H1 (cell line): ENCODE measurements at regions not wholly inside any gene's neighbourhood (a gene's known extent, or its start where the extent isn't known, plus 50 kb on each side); places are given as distances from the start of the nearest gene placed in this dataset.

Experiments used
- CTCF ChIA-PET: fragments of 300-600 bp; sonication (Branson Sonifier 250); formaldehyde crosslinking; loops from one replicate; lab custom pipeline; 2021; ENCODE audit not compliant: partially characterized antibody; lab: Charles Lee
- POLR2A ChIA-PET: fragments of 300-600 bp; sonication (Branson Sonifier 250); formaldehyde crosslinking; loops from one replicate; lab custom pipeline; 2021; ENCODE audit warnings: inconsistent platforms; ENCODE audit not compliant: partially characterized antibody; lab: Charles Lee
- DNase-seq, 2 experiments: peaks; one replicate each; pipeline versions ENCODE4 v3.0.0 to v3.0.0-alpha.2; 2010 to 2022; ENCODE audit warnings: low spot score in 2 of 2, low read depth in 1 of 2, mixed read lengths in 1 of 2
- FAIRE-seq: peaks from 2 replicates; lab custom pipeline; 2011; peaks lifted over from hg19 to GRCh38; lab: Jason Lieb, UNC
- H2AFZ ChIP-seq: 2 replicates; pipeline ENCODE4 v1.8.1; 2012; ENCODE audit warnings: low read length, inconsistent platforms
- H2AK5ac ChIP-seq: 2 replicates; pipeline ENCODE4 v1.6.1; 2013; ENCODE audit warnings: low read depth, low read length
- H2BK120ac ChIP-seq: replicated peaks from 2 replicates; pipeline ENCODE3; 2013; ENCODE audit warnings: low read depth, low read length, inconsistent platforms
- H2BK12ac ChIP-seq: 2 replicates; pipeline ENCODE4 v1.6.1; 2013; ENCODE audit warnings: low read depth, low read length
- H2BK15ac ChIP-seq: 2 replicates; pipeline ENCODE4 v1.6.1; 2013; ENCODE audit warnings: low read length
- H2BK20ac ChIP-seq: 2 replicates; pipeline ENCODE4 v1.6.1; 2013; ENCODE audit warnings: low read length
- H2BK5ac ChIP-seq: 2 replicates; pipeline ENCODE4 v1.6.1; 2013; ENCODE audit warnings: low read depth, low read length
- H3K14ac ChIP-seq: 2 replicates; pipeline ENCODE4 v1.6.1; 2013; ENCODE audit warnings: inconsistent platforms; ENCODE audit not compliant: insufficient read length
- H3K18ac ChIP-seq: 2 replicates; pipeline ENCODE4 v1.6.1; 2013; ENCODE audit warnings: low read length; ENCODE audit errors: extremely low read depth
- H3K23ac ChIP-seq: 2 replicates; pipeline ENCODE4 v1.6.1; 2013; ENCODE audit warnings: inconsistent platforms; ENCODE audit not compliant: insufficient read length
- H3K23me2 ChIP-seq: 2 replicates; pipeline ENCODE4 v1.6.1; 2013; ENCODE audit warnings: low read depth, low read length
- H3K27ac ChIP-seq: 2 replicates; pipeline ENCODE4 v1.6.1; 2011; ENCODE audit warnings: low read depth, low read length, inconsistent platforms
- H3K27me3 ChIP-seq, 4 experiments: replicated peaks in 1 of 4; 1 replicate in 1 of 4; 2 replicates in 3 of 4; pipeline versions ENCODE4 v1.6.1 to v1.8.1; 2011 to 2013; ENCODE audit warnings: low read length in 3 of 4, mild to moderate bottlenecking in 3 of 4, inconsistent platforms in 2 of 4, mixed read lengths in 2 of 4, moderate library complexity in 1 of 4; ENCODE audit not compliant: control insufficient read depth in 3 of 4, insufficient read depth in 3 of 4; ENCODE audit errors: extremely low read depth in 1 of 4
- H3K36me3 ChIP-seq, 4 experiments: 2 replicates each; pipeline versions ENCODE4 v1.6.1 to v1.8.1; 2011 to 2013; ENCODE audit warnings: mild to moderate bottlenecking in 4 of 4, low read length in 3 of 4, moderate library complexity in 2 of 4, control low read depth in 1 of 4, inconsistent platforms in 1 of 4; ENCODE audit not compliant: insufficient read depth in 4 of 4, control insufficient read depth in 2 of 4
- H3K4ac ChIP-seq: replicated peaks from 2 replicates; pipeline ENCODE3; 2013; ENCODE audit warnings: low read length, low read depth, mixed read lengths, inconsistent platforms; ENCODE audit not compliant: insufficient read length
- H3K4me1 ChIP-seq, 4 experiments: replicated peaks in 1 of 4; 1 replicate in 1 of 4; 2 replicates in 3 of 4; pipeline versions ENCODE4 v1.6.1 to v1.8.1; 2011 to 2013; ENCODE audit warnings: low read length in 3 of 4, inconsistent platforms in 2 of 4, mixed read lengths in 1 of 4; ENCODE audit not compliant: insufficient read depth in 4 of 4, control insufficient read depth in 3 of 4
- H3K4me2 ChIP-seq, 2 experiments: 2 replicates each; pipeline versions ENCODE4 v1.6.1 to v1.8.1; 2011 to 2013; ENCODE audit warnings: low read depth in 2 of 2, low read length in 2 of 2, control low read depth in 1 of 2, inconsistent platforms in 1 of 2, mild to moderate bottlenecking in 1 of 2; ENCODE audit not compliant: insufficient read depth in 1 of 2
- H3K4me3 ChIP-seq, 4 experiments: fragments of 200-600, 300-600 bp in 1 of 4; sonication (generic), shearing (Covaris generic), sonication (Bioruptor Twin) in 1 of 4; 2 replicates each; pipeline versions ENCODE4 v1.5.1 to v1.8.1; 2011 to 2016; ENCODE audit warnings: low read length in 4 of 4, low read depth in 3 of 4, control low read depth in 2 of 4, inconsistent platforms in 2 of 4, mild to moderate bottlenecking in 2 of 4, mixed read lengths in 1 of 4, moderate library complexity in 1 of 4; ENCODE audit not compliant: insufficient read depth in 2 of 4; ENCODE audit errors: extremely low read depth in 1 of 4
- H3K56ac ChIP-seq: replicated peaks from 2 replicates; pipeline ENCODE3; 2013; ENCODE audit warnings: low read depth, mild to moderate bottlenecking, mixed read lengths, low read length, inconsistent platforms; ENCODE audit not compliant: insufficient read length
- H3K79me1 ChIP-seq: 2 replicates; pipeline ENCODE4 v1.6.1; 2013; ENCODE audit warnings: low read depth, low read length, control low read depth
- H3K79me2 ChIP-seq, 2 experiments: 2 replicates each; pipeline versions ENCODE4 v1.6.1 to v1.8.1; 2012 to 2013; ENCODE audit warnings: low read length in 2 of 2, mild to moderate bottlenecking in 2 of 2, inconsistent platforms in 1 of 2; ENCODE audit not compliant: insufficient read depth in 2 of 2, control insufficient read depth in 1 of 2
- H3K9ac ChIP-seq, 4 experiments: replicated peaks in 1 of 4; 1 replicate in 1 of 4; 2 replicates in 3 of 4; pipeline versions ENCODE4 v1.6.1 to v1.8.1; 2011 to 2013; ENCODE audit warnings: low read depth in 3 of 4, low read length in 3 of 4, control low read depth in 2 of 4, mild to moderate bottlenecking in 2 of 4, moderate library complexity in 2 of 4, inconsistent platforms in 1 of 4; ENCODE audit errors: extremely low read depth in 1 of 4
- H3K9me3 ChIP-seq, 2 experiments: 2 replicates each; pipeline versions ENCODE4 v1.6.1 to v1.8.1; 2012 to 2013; ENCODE audit warnings: mild to moderate bottlenecking in 2 of 2, moderate library complexity in 2 of 2, control low read depth in 1 of 2, inconsistent platforms in 1 of 2, low read depth in 1 of 2, low read length in 1 of 2, mixed read lengths in 1 of 2; ENCODE audit not compliant: insufficient read depth in 2 of 2
- H4K20me1 ChIP-seq, 2 experiments: replicated peaks in 1 of 2; 2 replicates each; pipeline versions ENCODE3 to v1.8.1; 2011 to 2013; ENCODE audit warnings: inconsistent platforms in 2 of 2, low read length in 2 of 2, mild to moderate bottlenecking in 1 of 2; ENCODE audit not compliant: insufficient read depth in 2 of 2, control insufficient read depth in 1 of 2
- H4K5ac ChIP-seq: 2 replicates; pipeline ENCODE4 v1.6.1; 2013; ENCODE audit warnings: low read length, low read depth, mixed read lengths, inconsistent platforms; ENCODE audit not compliant: insufficient read length
- H4K8ac ChIP-seq: 2 replicates; pipeline ENCODE4 v1.8.0; 2013; ENCODE audit warnings: mild to moderate bottlenecking, moderate library complexity, low read length, inconsistent platforms; ENCODE audit not compliant: insufficient read depth; ENCODE audit errors: extremely low read depth
- H4K91ac ChIP-seq: replicated peaks from 2 replicates; pipeline ENCODE3; 2013; ENCODE audit warnings: low read length, mixed read lengths, inconsistent platforms; ENCODE audit not compliant: insufficient read length
- CBX5 ChIP-seq: fragments of 300-800, 300-1000 bp; sonication (generic); IDR thresholded peaks from 2 replicates; pipeline ENCODE4 v1.7.1; 2016; ENCODE audit warnings: antibody characterized with exemption, low read length, low read depth
- CTBP2 ChIP-seq: IDR thresholded peaks from 2 replicates; pipeline ENCODE4 v1.7.0; 2011; ENCODE audit warnings: borderline replicate concordance, mild to moderate bottlenecking, moderate library complexity, mixed read lengths, low read length; ENCODE audit not compliant: insufficient read depth, insufficient read length
- HDAC2 ChIP-seq, 2 experiments: fragments of 300-600 bp in 1 of 2; sonication (generic) in 1 of 2; IDR thresholded peaks; 2 replicates each; pipeline ENCODE4 v1.6.1; 2011 to 2012; ENCODE audit warnings: low read depth in 2 of 2, low read length in 2 of 2, mild to moderate bottlenecking in 2 of 2, moderate library complexity in 2 of 2, borderline replicate concordance in 1 of 2, inconsistent platforms in 1 of 2
- KDM1A ChIP-seq: fragments of 200-600, 300-600 bp; sonication (generic); IDR thresholded peaks from 2 replicates; pipeline ENCODE4 v1.7.1; 2016; ENCODE audit warnings: mild to moderate bottlenecking, low read length, borderline replicate concordance
- POU5F1 ChIP-seq: IDR thresholded peaks from 2 replicates; pipeline ENCODE4 v1.6.1; 2011; ENCODE audit warnings: low read depth, mild to moderate bottlenecking, low read length, moderate library complexity
- RFX5 ChIP-seq: IDR thresholded peaks from 2 replicates; pipeline ENCODE4 v1.6.1; 2011; ENCODE audit warnings: low read depth, low read length, improper control_type of control experiment, borderline replicate concordance
- SIRT6 ChIP-seq: IDR thresholded peaks from one replicate; pipeline ENCODE4 v1.7.1; 2012; ENCODE audit warnings: low read length, inconsistent platforms
- SIX5 ChIP-seq: IDR thresholded peaks from 2 replicates; pipeline ENCODE4 v1.6.1; 2011; ENCODE audit warnings: mild to moderate bottlenecking, low read depth, low read length
- SP4 ChIP-seq: IDR thresholded peaks from 2 replicates; pipeline ENCODE4 v1.6.1; 2012; ENCODE audit warnings: low read length, inconsistent platforms
- SRF ChIP-seq: IDR thresholded peaks from 2 replicates; pipeline ENCODE4 v1.6.1; 2011; ENCODE audit warnings: mild to moderate bottlenecking, low read depth, low read length, moderate library complexity
- TEAD4 ChIP-seq: IDR thresholded peaks from 2 replicates; pipeline ENCODE4 v1.6.1; 2012; ENCODE audit warnings: low read depth, low read length, inconsistent platforms, mixed read lengths
- WGBS, 2 experiments: shearing (Covaris generic) in 1 of 2; methylation state at CpG; one replicate each; pipeline versions ENCODE4 v1.1.6 to v1.1.7; 2013 to 2015; ENCODE audit warnings: low lambda C conversion rate in 2 of 2, mixed read lengths in 2 of 2, inconsistent platforms in 1 of 2, low coverage in 1 of 2, missing lambda C conversion rate in 1 of 2; ENCODE audit not compliant: insufficient replicate concordance in 2 of 2, insufficient coverage in 1 of 2, insufficient read length in 1 of 2; ENCODE audit errors: extremely low coverage in 1 of 2, missing lambda C conversion rate in 1 of 2; 5-methylcytosine and 5-hydroxymethylcytosine counted together
- TF ChIP-seq, protein P1 (sequence below): IDR thresholded peaks from 2 replicates; pipeline ENCODE4 v1.6.1; 2011; ENCODE audit warnings: low read length, improper control_type of control experiment

DNA sequence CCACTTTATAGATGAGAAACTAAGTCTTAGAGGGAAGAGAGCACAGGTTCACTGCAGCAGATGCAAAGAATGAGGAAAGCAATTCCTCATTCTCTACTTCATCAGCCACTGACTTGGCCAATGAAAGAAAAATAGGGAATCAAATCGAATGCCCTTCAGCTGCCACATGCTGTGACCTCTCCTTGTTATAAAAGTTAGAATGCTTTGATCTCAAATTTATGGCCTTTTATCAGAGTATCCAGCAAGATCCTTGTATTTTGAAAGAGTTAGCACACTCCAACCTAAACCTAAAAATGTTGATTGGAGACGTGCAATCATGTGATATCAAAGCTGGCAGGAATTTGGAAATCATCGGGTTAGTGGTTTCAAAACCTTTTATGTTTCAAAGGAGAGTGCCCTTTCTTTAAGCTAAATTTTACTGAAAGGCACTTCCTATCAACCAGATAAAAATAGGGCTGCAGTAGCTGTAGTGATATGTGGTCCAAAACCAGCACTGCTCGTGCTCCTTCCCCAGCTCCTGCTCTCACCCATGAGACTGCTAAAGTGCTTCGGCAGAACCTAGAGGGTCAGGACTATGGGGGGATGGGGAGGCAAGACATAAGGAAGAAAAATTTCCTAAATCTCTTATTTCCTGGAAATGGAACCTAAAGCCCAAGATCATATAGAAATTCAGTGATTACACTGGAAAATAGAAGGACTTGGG, 617.0 kb downstream of the PYDC2 start:
- Histone ChIP-seq H3K27me3 (no peaks in the 10 kb centered on the region; a peak in 1 of 7 replicates), H3K79me2 (no peaks in the 10 kb centered on the region), H4K5ac (no peak overlapping the region), H3K9me3 (no peaks in the 10 kb centered on the region), H3K18ac (no peak overlapping the region), H3K4ac (no peak overlapping the region), H3K36me3 (no peaks in the 10 kb centered on the region), H4K91ac (no peak overlapping the region), H3K9ac (no peak overlapping the region), H3K27ac (no peak overlapping the region), H3K79me1 (no peaks in the 10 kb centered on the region), H2BK20ac (no peak overlapping the region), H3K4me2 (no peak overlapping the region), H4K8ac (no peak overlapping the region), H2BK5ac (no peak overlapping the region), H2BK12ac (no peak overlapping the region), H2BK120ac (no peak overlapping the region), H2AK5ac (no peak overlapping the region), H3K4me1 (peaks cover 0 to 2% (median 0%) of the 10 kb centered on the region in 4 experiments; a peak in 3 of 7 replicates), H3K4me3 (no peak overlapping the region), H3K23me2 (no peaks in the 10 kb centered on the region), H3K23ac (no peak overlapping the region), H2BK15ac (no peak overlapping the region), H2AFZ (no peak overlapping the region), H3K14ac (no peak overlapping the region), H3K56ac (no peak overlapping the region), H4K20me1 (no peaks in the 10 kb centered on the region)
- POLR2A ChIA-PET: no interaction called here
- DNase-seq (no peak), FAIRE-seq (no peak)
- CTCF ChIA-PET: interaction anchor here (0.6 to 1.5 kb wide), 4 partner anchors 19 to 1129 kb away, joined by 3 to 5 read pairs (median 3); no protein-coding TSS in a partner anchor
- WGBS, 2 experiments: 82% methylated on average over 5 of the region's 5 CpGs; no CpG with 5 or more reads in 1 of the 2 experiments
- TF ChIP-seq SIRT6: no peak
- TF ChIP-seq CBX5: no peak
- TF ChIP-seq HDAC2 (IDR thresholded peaks at IDR 0.05; ENCODE audit: borderline replicate concordance in 1 of 2, low read depth in 2 of 2, low read length in 2 of 2): no peak
- no peak for TF ChIP-seq POU5F1
- TF ChIP-seq RFX5: no peak
- no peak for TF ChIP-seq SIX5
- TF ChIP-seq KDM1A: no peak
- no peak for TF ChIP-seq TEAD4
- TF ChIP-seq SP4: no peak
- TF ChIP-seq, protein P1, sequence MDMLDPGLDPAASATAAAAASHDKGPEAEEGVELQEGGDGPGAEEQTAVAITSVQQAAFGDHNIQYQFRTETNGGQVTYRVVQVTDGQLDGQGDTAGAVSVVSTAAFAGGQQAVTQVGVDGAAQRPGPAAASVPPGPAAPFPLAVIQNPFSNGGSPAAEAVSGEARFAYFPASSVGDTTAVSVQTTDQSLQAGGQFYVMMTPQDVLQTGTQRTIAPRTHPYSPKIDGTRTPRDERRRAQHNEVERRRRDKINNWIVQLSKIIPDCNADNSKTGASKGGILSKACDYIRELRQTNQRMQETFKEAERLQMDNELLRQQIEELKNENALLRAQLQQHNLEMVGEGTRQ: no peak
- no peak for TF ChIP-seq SRF
- TF ChIP-seq CTBP2: no peak
